Stimulated activated CD4-positive, alpha-beta T cell treated with anti-CD3 and anti-CD28 coated beads, Interleukin-12 subunit alpha, Interleukin-12 subunit beta, amount 100 ng/mL, for 4 hours (primary cell): ENCODE measurements at regions not wholly inside any gene's neighbourhood (a gene's known extent, or its start where the extent isn't known, plus 50 kb on each side); places are given as distances from the start of the nearest gene placed in this dataset.

Source experiments
- DNase-seq: peaks from one replicate; pipeline ENCODE4 v3.0.0-alpha.2; 2020

DNA sequence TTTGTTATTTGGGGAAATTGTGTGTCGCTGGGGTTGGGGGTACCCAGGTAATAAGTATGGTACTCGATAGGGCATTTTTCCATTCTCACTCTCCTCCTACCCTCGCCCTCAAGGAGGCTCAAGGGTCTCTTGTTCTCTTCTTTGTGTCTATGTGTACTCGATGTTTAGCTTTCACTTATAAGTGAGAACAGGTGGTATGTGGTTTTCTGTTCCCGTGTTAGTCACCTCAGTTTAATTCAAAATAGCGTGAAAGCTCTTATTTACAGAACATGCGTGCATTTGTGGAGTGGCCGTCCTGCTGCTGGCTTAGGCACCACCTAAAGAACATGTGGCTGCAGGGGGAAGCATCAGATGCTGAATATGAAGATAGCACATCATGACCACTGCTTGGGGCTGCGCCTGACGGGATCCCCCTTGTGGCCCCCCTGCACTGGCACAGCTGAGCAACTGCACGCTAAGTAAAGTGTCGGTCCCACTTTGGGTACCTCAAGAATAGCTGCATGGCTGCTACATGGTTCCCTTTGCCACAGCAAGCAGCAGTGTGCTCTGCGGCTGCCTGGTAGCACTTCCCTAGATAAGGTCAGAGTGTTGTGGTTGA, 569.0 kb downstream of the DCDC2C start:
- no peak for DNase-seq

DNA sequence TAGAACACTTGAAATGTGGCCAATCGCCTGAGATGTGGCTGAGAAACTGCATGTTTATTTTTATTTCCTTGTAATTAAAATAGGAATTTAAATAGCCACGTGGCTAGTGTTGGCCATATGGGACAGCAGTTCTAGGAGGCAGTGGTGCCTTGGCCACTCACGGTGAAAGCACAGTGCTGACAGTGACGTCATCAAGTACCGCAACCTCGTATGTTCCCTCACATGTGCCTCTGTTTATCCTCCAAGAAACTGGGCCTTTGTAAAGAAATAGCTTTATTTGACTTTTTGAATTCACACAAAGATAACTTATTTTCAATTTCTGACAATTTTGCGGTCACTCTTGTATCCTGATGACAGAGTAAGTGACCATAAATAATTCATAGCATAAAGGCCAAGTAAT, 575.0 kb downstream of the DCDC2C start:
- DNase-seq, result no peak

DNA sequence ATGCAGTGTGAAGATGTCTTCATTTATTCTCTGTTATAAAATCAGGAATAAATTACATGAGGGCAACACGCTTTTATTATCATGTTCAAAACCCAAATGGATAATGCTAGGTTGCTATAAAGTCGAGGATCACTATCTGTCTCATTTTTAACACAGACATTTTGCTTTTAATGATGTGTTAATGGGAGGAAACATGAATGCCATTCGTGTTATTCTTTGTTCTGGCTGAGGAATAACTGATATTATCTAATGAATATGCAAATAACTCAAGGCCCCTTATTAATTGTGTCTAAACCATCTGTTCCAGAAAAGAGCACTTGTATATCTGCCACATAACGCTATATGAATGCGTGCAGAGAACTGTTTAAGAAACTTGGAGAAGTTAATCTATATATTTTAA, 576.1 kb downstream of the DCDC2C start:
- DNase-seq, result no peak

GRCh38 chr2:4291430-4291829, 588.1 kb downstream of the DCDC2C start:
- no peak for DNase-seq

GRCh38 chr2:4295680-4296079, 592.3 kb downstream of the DCDC2C start:
- no peak for DNase-seq

DNA sequence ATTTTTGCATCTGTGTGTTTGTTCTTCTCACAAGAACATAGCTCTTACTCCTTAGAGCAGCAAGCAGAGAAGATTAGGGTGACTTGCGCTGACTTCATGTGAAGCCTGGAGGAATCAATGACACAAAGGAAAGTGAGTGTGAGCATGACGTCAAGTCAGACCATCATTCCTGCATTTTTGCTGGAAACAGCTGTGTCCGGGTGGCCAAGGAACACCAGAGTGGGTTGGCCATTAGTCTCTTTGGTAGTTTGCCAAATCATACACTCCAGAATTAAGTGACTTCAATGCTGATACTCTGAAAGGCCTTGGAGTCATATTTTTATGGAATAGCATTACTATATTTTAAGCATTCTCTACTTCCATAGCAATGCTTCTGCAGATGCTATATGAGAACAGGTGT, 597.2 kb downstream of the DCDC2C start:
- DNase-seq, result no peak

- no peak for DNase-seq
Observed at GRCh38 chr2:4324531-4324930, 621.2 kb downstream of the DCDC2C start.

DNA sequence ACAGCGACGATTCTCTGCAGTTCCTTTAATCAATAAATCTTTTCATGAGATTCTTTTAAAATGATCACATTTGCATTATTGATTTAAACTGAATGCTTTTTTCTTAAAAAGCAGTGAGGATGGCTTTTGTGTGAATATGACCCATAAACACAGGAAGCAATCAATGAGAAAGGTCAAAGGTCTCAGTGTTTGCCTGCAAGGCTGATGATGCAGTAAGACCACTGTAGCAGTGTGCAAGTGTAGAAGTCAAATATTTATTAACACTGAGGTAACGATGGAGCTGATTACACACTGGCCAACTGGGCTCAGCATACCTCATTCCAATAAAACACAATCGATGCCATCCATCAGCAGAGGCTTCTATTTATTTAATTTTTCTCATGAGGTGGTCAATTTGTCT, 633.5 kb downstream of the DCDC2C start:
- no peak for DNase-seq

GRCh38 chr2:4338345-4338744, 635.0 kb downstream of the DCDC2C start:
- DNase-seq, result no peak

DNA sequence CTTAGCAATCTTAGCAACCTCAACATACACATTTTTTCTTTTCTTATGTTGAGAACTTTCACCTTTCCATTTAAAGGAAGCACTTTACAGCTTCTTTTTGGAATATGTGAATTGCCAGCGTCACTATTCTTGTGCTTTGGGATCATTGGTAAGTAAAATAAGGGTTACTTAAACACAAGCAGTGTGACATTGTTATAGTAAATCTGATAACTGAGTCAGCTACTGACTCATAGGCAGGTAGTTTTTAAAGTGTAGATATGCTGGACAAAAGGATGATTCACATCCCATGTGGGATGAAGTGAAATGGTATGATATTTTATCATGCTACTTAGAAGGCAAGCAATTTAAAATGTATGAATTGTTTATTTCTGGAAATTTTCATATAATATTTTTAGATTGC, 637.2 kb downstream of the DCDC2C start:
- DNase-seq, result no peak

GRCh38 chr2:4346628-4347027, 643.3 kb downstream of the DCDC2C start:
- no peak for DNase-seq

DNA sequence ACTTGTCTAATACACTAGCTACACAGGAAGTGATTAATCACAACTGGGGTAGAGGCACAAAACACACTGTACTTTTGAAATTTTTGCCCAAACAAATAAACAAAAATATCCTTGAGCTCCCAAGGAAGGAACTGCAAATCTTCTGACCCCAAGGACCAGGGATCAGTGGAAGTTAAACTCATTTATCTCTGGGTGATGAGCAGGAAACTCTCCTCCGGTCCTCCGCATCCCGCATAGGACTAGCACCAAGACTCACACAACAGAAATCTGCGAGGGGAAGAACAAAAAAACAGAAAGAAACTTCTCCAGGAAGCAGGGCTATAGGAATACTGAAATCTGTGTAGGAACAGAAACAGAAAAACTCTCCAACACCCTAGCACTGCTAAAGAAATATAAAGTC, 650.3 kb downstream of the DCDC2C start:
- no peak for DNase-seq

- no peak for DNase-seq
Observed at GRCh38 chr2:4354164-4354563, 650.8 kb downstream of the DCDC2C start.

DNA sequence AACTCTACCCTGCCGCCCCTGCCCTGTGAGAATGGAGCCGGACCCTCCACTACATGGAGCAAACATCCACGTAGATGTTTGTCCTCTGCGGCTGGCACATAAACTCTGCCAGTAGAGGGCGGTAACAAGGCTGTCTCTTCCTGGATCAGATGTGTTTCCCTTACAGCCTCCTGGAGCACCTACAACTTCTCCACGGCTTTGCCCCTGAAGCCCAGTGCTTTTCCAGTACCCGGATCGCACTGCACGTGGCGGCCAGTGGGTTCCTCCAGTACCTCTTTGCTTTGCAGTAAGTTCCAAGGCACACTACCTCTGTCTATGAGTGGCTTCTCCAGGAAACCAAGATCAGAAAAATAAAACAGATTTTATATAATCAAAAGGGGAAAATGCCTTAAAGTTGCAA, 651.3 kb downstream of the DCDC2C start:
- DNase-seq, result no peak

GRCh38 chr2:4356109-4356508, 652.7 kb downstream of the DCDC2C start:
- DNase-seq, result no peak

GRCh38 chr2:4356541-4356940, 653.2 kb downstream of the DCDC2C start:
- DNase-seq, result no peak

DNA sequence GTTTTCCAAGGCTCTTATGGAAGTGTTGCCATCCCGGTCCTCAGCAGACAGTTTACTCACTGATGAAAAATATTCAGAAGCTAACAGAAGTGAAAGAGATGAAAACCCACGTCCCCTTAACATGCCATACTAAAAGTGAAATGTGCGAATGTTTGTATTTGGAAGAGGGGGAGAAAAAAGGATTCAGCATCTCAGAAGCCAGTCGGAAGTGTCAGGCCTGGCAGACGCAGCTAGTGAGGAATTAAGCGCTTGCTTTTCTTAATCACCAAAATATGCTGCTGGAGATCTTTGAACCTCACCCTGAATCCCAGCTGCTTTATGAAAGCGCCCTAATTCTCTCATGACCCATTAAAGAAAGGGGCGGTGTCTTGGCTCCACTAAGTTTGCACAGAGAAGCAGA, 653.7 kb downstream of the DCDC2C start:
- DNase-seq, result no peak

GRCh38 chr2:4358837-4359236, 655.5 kb downstream of the DCDC2C start:
- DNase-seq, result no peak

DNA sequence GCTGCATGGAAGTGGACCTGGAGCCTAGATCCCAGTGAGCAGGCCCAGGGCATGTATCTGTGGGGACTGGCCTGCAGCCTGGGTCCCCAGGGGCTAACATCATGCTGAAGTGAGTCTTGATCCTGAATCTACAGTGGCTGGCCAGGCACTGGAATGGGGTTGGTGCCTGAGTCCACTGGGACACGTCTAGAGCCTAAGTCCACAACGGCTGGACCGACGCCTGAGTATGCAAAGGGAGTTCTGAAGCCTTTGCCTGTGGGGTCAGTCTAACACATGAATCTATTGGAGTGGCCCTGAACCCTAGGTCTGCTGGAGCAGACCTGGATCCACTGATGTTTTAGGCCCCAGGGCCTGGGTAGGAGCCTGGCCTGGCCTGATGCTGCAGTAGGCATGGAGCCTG, 665.5 kb downstream of the DCDC2C start:
- DNase-seq, result no peak

- no peak for DNase-seq
Observed at GRCh38 chr2:4369826-4370419, 666.5 kb downstream of the DCDC2C start.

- no peak for DNase-seq
Observed at GRCh38 chr2:4370422-4371090, 667.2 kb downstream of the DCDC2C start.

DNA sequence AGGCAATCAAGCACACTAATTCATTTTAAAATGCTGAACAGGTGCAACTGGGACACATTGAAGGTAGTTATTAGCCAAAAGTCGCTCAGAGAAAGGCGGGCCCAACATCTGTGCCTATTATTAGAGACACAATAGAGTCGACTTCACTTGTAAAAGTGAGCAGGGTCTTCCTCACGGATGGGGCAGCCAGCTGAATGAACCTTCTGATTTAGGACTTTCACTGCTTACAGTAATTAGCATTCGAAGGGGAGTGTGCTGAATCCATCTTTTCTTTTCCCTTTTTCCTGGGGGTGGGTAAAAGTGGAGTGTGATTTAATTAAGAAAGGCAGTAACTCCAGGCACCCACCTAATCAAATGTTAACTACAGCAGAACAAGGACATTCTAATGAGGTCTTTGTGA, 677.7 kb downstream of the DCDC2C start:
- no peak for DNase-seq

DNA sequence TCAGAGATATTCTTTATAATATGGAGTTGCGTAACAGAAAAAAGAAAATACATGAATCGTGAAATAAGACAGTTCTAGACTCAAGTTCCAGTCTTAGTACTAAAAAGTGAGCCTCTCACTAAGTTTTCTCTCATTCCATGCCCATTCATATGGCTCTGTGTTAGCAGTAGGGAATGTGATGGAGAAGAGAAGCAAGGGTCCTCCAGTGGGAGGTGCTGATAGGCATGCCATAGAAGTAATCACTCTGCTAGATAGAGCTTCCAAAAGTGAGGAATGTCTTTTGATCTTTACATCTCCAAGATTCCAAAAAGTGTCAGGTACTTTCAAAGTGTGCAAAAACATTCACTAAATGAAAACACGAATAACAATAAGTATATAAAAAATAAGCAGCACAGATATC, 678.4 kb downstream of the DCDC2C start:
- no peak for DNase-seq

- DNase-seq, result no peak
Observed at GRCh38 chr2:4391013-4391412, 687.6 kb downstream of the DCDC2C start.

GRCh38 chr2:4404363-4404762, 701.0 kb downstream of the DCDC2C start:
- DNase-seq, result no peak
